ENCODE measurements at regions not wholly inside any gene's neighbourhood (a gene's known extent, or its start where the extent isn't known, plus 50 kb on each side); places are given as distances from the start of the nearest gene placed in this dataset.

DNA sequence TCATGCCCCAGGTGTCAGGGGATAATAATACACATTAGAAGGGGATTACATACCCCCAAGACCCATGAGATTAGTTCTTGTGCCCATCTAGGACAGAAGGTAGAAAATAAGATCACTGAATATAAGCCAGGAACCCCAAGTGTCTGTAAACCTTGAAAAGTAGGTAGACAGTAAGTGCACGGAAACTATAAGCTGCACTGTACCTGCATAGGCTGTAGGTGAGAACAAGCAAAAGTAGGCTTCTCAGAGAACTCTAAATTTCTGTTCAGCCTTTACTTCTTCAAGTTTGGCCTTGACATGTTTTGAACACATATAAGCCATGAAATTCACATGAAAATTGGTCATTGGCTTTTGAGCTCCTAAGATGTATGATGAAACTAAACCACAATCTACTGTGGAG is 113.0 kb upstream of the FSIP2 start:
- TF ChIP-seq POLR2AphosphoS5 (IDR thresholded peaks at IDR 0.05; ENCODE audit: low read depth, low read length): no peak
- no peak for TF ChIP-seq SPI1 (IDR thresholded peaks at IDR 0.05; ENCODE audit: low read depth, low read length)
- no peak for TF ChIP-seq POLR2A (IDR thresholded peaks at IDR 0.05; ENCODE audit: low read depth, low read length)
- TF ChIP-seq PAX5 (IDR thresholded peaks at IDR 0.05; ENCODE audit: insufficient read depth, low read length, severe bottlenecking): no peak
- no peak for TF ChIP-seq TAF1 (IDR thresholded peaks at IDR 0.05; ENCODE audit: low read depth, low read length)
- TF ChIP-seq POU2F2 (IDR thresholded peaks at IDR 0.05; ENCODE audit: low read depth, low read length): no peak
- no peak for DNase-seq (ENCODE audit: insufficient read length, low spot score)
- FAIRE-seq: no peak

DNA sequence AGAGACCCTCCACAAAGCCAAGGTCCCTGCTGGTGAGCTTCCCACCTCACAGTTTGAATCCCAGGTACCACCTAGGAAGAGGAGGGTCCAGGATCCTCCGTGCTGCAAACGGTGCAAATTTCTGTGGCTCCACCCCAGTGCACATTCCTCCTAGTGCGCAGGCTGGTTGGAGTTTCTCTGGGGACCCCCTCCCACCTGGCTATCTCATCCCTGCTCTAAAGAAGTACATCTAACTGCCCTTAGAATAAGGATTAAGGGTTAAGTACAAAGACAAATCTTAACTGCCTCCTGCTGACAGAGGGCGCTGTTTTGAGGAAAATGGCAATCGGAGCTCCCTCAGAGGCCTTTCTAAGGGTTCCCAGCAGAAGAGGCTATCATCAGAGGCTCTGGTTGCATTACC is 109.6 kb upstream of the FSIP2 start:
- DNase-seq (ENCODE audit: insufficient read length, low spot score) (no peak), FAIRE-seq (no peak)
- TF ChIP-seq POLR2A (IDR thresholded peaks at IDR 0.05; ENCODE audit: low read depth, low read length): no peak
- no peak for TF ChIP-seq POLR2AphosphoS5 (IDR thresholded peaks at IDR 0.05; ENCODE audit: low read depth, low read length)
- no peak for TF ChIP-seq PAX5 (IDR thresholded peaks at IDR 0.05; ENCODE audit: insufficient read depth, low read length, severe bottlenecking)
- no peak for TF ChIP-seq TAF1 (IDR thresholded peaks at IDR 0.05; ENCODE audit: low read depth, low read length)
- no peak for TF ChIP-seq POU2F2 (IDR thresholded peaks at IDR 0.05; ENCODE audit: low read depth, low read length)
- no peak for TF ChIP-seq SPI1 (IDR thresholded peaks at IDR 0.05; ENCODE audit: low read depth, low read length)

DNA sequence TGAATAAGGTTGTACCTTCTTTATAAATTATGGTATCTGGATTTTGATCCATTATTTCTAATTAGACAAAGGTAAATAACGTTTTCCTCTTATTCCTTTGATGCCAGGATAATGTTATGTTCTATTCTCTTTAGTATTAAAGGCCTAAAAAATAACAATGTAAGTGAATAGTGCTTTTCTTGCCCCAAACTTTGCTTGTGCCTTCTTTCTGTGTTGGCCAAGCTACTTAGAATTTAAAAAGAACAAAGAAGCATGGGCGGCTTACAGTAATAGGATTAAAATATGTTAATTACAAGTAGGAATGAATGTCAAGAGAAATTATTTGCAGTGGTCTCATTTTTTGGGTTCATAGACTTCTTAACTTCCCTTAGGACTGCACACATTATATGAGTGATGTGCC is 105.0 kb upstream of the FSIP2 start:
- TF ChIP-seq POU2F2 (IDR thresholded peaks at IDR 0.05; ENCODE audit: low read depth, low read length) (no peak), PAX5 (IDR thresholded peaks at IDR 0.05; ENCODE audit: insufficient read depth, low read length, severe bottlenecking) (no peak), SPI1 (IDR thresholded peaks at IDR 0.05; ENCODE audit: low read depth, low read length) (no peak), TAF1 (IDR thresholded peaks at IDR 0.05; ENCODE audit: low read depth, low read length) (no peak), POLR2A (IDR thresholded peaks at IDR 0.05; ENCODE audit: low read depth, low read length) (no peak), POLR2AphosphoS5 (IDR thresholded peaks at IDR 0.05; ENCODE audit: low read depth, low read length) (no peak)
- FAIRE-seq (no peak), DNase-seq (ENCODE audit: insufficient read length, low spot score) (no peak)

DNA sequence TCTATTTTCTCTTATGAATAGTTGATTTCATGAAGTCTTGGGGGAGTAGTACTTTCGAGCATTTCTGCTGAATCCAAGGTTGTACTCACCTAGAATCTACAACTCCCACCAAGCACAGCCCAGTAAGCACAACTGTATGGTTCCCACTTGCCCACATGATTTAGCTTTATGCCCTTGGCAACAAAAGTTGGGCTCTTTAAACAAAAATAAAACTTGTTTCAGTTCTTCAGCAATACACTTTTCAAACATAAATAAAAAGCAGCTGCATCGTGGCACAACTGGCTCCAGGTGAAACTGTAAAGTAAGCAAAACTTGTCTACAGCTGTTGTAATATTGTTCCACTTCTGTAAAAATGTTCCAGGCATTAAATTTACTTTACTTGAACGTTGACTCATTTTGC is 99.8 kb upstream of the FSIP2 start:
- DNase-seq (ENCODE audit: insufficient read length, low spot score): no peak
- FAIRE-seq: no peak
- TF ChIP-seq SPI1 (IDR thresholded peaks at IDR 0.05; ENCODE audit: low read depth, low read length): no peak
- no peak for TF ChIP-seq POLR2AphosphoS5 (IDR thresholded peaks at IDR 0.05; ENCODE audit: low read depth, low read length)
- TF ChIP-seq POLR2A (IDR thresholded peaks at IDR 0.05; ENCODE audit: low read depth, low read length): no peak
- no peak for TF ChIP-seq POU2F2 (IDR thresholded peaks at IDR 0.05; ENCODE audit: low read depth, low read length)
- TF ChIP-seq PAX5 (IDR thresholded peaks at IDR 0.05; ENCODE audit: insufficient read depth, low read length, severe bottlenecking): no peak
- no peak for TF ChIP-seq TAF1 (IDR thresholded peaks at IDR 0.05; ENCODE audit: low read depth, low read length)

DNA sequence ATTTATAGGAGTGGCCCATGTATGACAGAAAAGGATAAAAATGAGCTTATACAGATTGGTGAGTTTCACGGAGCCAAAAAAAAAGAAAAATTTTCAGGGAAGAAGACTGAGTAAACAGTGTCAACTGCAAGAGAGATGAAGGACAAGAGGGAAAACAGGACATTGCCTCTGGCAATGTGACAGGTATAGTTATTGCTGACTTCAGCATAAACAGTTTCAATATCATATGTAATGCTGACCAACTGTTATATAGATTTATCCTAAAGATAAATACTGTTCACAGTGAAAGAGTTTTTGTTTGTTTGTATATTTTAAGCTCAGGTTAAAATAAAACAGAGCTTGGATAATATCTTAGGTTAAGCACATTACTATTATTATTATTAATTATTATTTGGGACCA is 98.0 kb upstream of the FSIP2 start:
- TF ChIP-seq TAF1 (IDR thresholded peaks at IDR 0.05; ENCODE audit: low read depth, low read length) (no peak), PAX5 (IDR thresholded peaks at IDR 0.05; ENCODE audit: insufficient read depth, low read length, severe bottlenecking) (no peak), SPI1 (IDR thresholded peaks at IDR 0.05; ENCODE audit: low read depth, low read length) (no peak), POLR2AphosphoS5 (IDR thresholded peaks at IDR 0.05; ENCODE audit: low read depth, low read length) (no peak), POU2F2 (IDR thresholded peaks at IDR 0.05; ENCODE audit: low read depth, low read length) (no peak), POLR2A (IDR thresholded peaks at IDR 0.05; ENCODE audit: low read depth, low read length) (no peak)
- DNase-seq (ENCODE audit: insufficient read length, low spot score): no peak
- no peak for FAIRE-seq

DNA sequence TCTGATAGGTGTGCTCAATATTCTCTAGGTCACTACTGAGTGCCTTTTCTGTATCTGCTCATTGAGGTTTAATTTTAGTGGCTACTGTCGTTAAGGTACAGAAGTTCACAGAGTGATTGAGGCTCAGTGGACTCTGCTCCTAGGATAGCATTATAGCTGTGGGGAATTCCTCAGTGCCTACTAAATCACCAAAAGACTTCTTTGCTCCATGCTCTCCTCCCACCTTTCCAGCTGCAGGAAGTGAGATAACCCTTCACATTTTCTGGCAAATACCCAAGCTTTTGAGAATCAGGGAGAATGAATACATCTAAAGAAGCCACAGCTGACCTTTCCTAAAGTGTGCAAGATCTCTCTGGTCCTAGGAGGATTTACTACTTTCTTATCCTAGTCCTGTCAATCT is 95.2 kb upstream of the FSIP2 start:
- FAIRE-seq (no peak), DNase-seq (ENCODE audit: insufficient read length, low spot score) (no peak)
- TF ChIP-seq TAF1 (IDR thresholded peaks at IDR 0.05; ENCODE audit: low read depth, low read length) (no peak), POU2F2 (IDR thresholded peaks at IDR 0.05; ENCODE audit: low read depth, low read length) (no peak), POLR2AphosphoS5 (IDR thresholded peaks at IDR 0.05; ENCODE audit: low read depth, low read length) (no peak), PAX5 (IDR thresholded peaks at IDR 0.05; ENCODE audit: insufficient read depth, low read length, severe bottlenecking) (no peak), SPI1 (IDR thresholded peaks at IDR 0.05; ENCODE audit: low read depth, low read length) (no peak), POLR2A (IDR thresholded peaks at IDR 0.05; ENCODE audit: low read depth, low read length) (no peak)

DNA sequence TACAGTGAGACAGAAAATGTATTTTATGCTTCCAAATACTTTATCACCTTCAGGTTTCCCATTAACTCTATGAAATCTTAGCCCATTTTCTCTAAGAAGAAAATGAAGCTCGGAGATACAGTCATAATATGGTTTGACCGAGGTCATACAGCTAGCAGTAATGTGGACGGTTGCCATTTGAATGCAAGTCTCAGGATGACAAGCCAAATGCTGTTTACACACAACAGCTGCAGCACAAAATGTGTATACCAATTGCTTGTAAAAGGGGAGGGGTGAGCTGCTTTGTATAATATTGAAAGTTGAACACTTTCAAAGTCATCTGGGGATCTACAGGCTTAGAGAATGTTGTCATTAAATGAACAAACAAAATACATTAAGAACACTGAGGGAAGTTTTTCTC is 93.8 kb upstream of the FSIP2 start:
- no peak for FAIRE-seq
- no peak for TF ChIP-seq POLR2A (IDR thresholded peaks at IDR 0.05; ENCODE audit: low read depth, low read length)
- no peak for DNase-seq (ENCODE audit: insufficient read length, low spot score)

DNA sequence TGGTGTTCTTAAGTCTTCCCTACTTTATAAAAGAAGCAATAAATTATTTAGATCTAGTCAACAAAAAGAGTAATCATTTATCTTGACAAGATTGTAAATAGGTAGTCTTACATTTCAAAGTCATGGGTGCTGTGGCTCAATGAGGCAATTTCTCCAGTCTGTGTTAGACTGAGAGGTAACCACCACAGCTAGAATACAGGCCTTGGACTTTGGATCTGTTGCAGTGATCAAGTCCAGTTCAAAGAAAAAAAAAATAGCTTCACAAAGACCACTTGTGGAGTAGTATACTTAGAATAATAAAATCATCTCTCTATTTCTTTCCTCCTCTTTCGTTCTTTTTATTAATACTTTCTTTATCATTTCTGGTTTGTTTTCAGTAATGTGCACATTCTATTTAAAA is 93.1 kb upstream of the FSIP2 start:
- DNase-seq (ENCODE audit: insufficient read length, low spot score) (no peak), FAIRE-seq (no peak)
- TF ChIP-seq SPI1 (IDR thresholded peaks at IDR 0.05; ENCODE audit: low read depth, low read length) (no peak), POU2F2 (IDR thresholded peaks at IDR 0.05; ENCODE audit: low read depth, low read length) (no peak), TAF1 (IDR thresholded peaks at IDR 0.05; ENCODE audit: low read depth, low read length) (no peak), PAX5 (IDR thresholded peaks at IDR 0.05; ENCODE audit: insufficient read depth, low read length, severe bottlenecking) (no peak), POLR2A (IDR thresholded peaks at IDR 0.05; ENCODE audit: low read depth, low read length) (no peak), POLR2AphosphoS5 (IDR thresholded peaks at IDR 0.05; ENCODE audit: low read depth, low read length) (no peak)

DNA sequence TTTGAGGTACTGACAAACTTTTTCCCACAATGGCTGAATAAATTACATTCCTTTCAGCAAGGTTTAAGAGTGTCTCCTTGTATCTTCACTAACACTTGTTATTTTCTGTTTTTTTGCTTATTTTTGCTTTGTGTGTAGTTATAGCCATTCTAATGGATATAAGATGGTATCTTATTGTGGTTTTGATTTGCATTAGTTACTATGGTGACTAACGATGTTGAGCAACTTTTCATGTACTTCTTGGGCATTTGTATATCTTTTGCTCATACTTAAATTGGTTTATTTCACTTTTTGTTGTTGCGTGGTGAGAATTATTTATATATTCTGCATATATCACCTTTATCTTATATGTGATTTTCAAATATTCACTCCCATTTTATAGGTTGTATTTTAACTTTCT is 79.9 kb upstream of the FSIP2 start:
- no peak for FAIRE-seq
- DNase-seq (ENCODE audit: insufficient read length, low spot score): no peak
- no peak for TF ChIP-seq TAF1 (IDR thresholded peaks at IDR 0.05; ENCODE audit: low read depth, low read length)
- TF ChIP-seq POLR2AphosphoS5 (IDR thresholded peaks at IDR 0.05; ENCODE audit: low read depth, low read length): no peak
- no peak for TF ChIP-seq SPI1 (IDR thresholded peaks at IDR 0.05; ENCODE audit: low read depth, low read length)
- no peak for TF ChIP-seq POU2F2 (IDR thresholded peaks at IDR 0.05; ENCODE audit: low read depth, low read length)

DNA sequence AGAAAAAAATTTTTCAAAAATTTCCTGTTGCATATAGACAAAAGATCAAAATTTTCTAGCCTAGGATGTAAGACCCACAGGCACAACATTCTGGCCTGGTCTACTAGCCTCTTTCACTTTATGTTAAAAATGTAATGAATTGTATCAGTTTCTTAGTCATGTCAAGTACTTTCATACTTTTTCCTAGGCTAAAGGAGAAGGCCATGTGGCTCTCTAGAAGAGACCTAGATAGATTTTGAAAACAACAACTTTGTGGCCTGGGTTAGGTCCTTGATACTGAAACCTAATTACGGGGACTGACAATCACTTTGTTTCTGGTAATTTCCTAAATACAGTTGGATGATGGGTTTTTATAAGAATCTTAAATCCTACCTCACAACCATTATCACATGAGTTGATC is 74.8 kb upstream of the FSIP2 start:
- FAIRE-seq (no peak), DNase-seq (ENCODE audit: insufficient read length, low spot score) (no peak)
- TF ChIP-seq POLR2A (IDR thresholded peaks at IDR 0.05; ENCODE audit: low read depth, low read length) (no peak), TAF1 (IDR thresholded peaks at IDR 0.05; ENCODE audit: low read depth, low read length) (no peak), POLR2AphosphoS5 (IDR thresholded peaks at IDR 0.05; ENCODE audit: low read depth, low read length) (no peak), POU2F2 (IDR thresholded peaks at IDR 0.05; ENCODE audit: low read depth, low read length) (no peak), PAX5 (IDR thresholded peaks at IDR 0.05; ENCODE audit: insufficient read depth, low read length, severe bottlenecking) (no peak), SPI1 (IDR thresholded peaks at IDR 0.05; ENCODE audit: low read depth, low read length) (no peak)

Data from GM12891 (cell line).